ENCODE measurements at regions not wholly inside any gene's neighbourhood (a gene's known extent, or its start where the extent isn't known, plus 50 kb on each side); places are given as distances from the start of the nearest gene placed in this dataset.

- no peak overlapping the region for H3K4me3 ChIP-seq (replicated peaks in 1 of 2; ENCODE audit: low read depth in 1 of 2, low read length in 2 of 2)
- ChIA-PET POLR2A (no interaction called here), CTCF (no interaction called here), RAD21 (ENCODE audit: low non-redundant PET in 1 of 2, low total read pairs in 2 of 2, uncharacterized antibody in 2 of 2, unreplicated experiment in 2 of 2) (no interaction called here)
- H3K9me3 ChIP-seq (ENCODE audit: control insufficient read depth in 1 of 2, insufficient read depth in 1 of 2, low read depth in 1 of 2, low read length in 2 of 2) = no peaks in the 10 kb centered on the region
- intact Hi-C loops (cut with micrococcal nuclease) = no loop called here
- no peaks in the 10 kb centered on the region for H3K9me2 ChIP-seq (ENCODE audit: insufficient read depth)
- ATAC-seq (peak; percentile 83), DNase-seq (ENCODE audit: low read depth, low spot score) (no peak)
- H3K27me3 ChIP-seq (ENCODE audit: insufficient read depth, low read length) = peaks cover 29% of the 10 kb centered on the region
- no peak overlapping the region for H3K27ac ChIP-seq (ENCODE audit: low read depth, low read length)
- H3K36me3 ChIP-seq (ENCODE audit: control insufficient read depth in 1 of 2, insufficient read depth in 2 of 2, low read length in 2 of 2) = no peaks in the 10 kb centered on the region
- no peaks in the 10 kb centered on the region for H3K79me2 ChIP-seq (ENCODE audit: insufficient read depth, low read length)
- H2AFZ ChIP-seq (ENCODE audit: low read depth, low read length, poor library complexity, severe bottlenecking) = no peak overlapping the region
- TF ChIP-seq TCF7L2 (IDR thresholded peaks at IDR 0.05; ENCODE audit: borderline replicate concordance, extremely low read depth, insufficient read depth, insufficient read length) (no peak), EZH2 (IDR thresholded peaks at IDR 0.05) (no peak), EGR1 (IDR thresholded peaks at IDR 0.05; ENCODE audit: low read depth) (no peak), FOSL1 (IDR thresholded peaks at IDR 0.05; ENCODE audit: low read depth) (no peak)
- no peak overlapping the region for H3K9ac ChIP-seq (ENCODE audit: low read length)
- no peaks in the 10 kb centered on the region for H4K20me1 ChIP-seq (ENCODE audit: insufficient read depth)
- H3K4me2 ChIP-seq (ENCODE audit: low read length) = 0 out of 2 replicates have a peak overlapping the region, but pooled peaks have one; percentile 5
- no TSS peak for BruUV-seq (replicated peaks)
- H3K4me1 ChIP-seq (ENCODE audit: control insufficient read depth in 1 of 2, insufficient read depth in 2 of 2, low read length in 2 of 2) = peaks cover 0 to 8% of the 10 kb centered on the region in 2 experiments; a peak in 2 of 4 replicates
Measured at GRCh38 chr3:10666621-10667020, 149.4 kb upstream of the SLC6A11 start.

- Histone ChIP-seq H3K79me2 (ENCODE audit: insufficient read depth, low read length) (no peaks in the 10 kb centered on the region), H3K27me3 (ENCODE audit: insufficient read depth, low read length) (peaks cover 29% of the 10 kb centered on the region), H3K9ac (ENCODE audit: low read length) (no peak overlapping the region), H3K27ac (ENCODE audit: low read depth, low read length) (no peak overlapping the region), H3K4me1 (ENCODE audit: control insufficient read depth in 1 of 2, insufficient read depth in 2 of 2, low read length in 2 of 2) (peaks cover 0 to 8% of the 10 kb centered on the region in 2 experiments; a peak in 2 of 4 replicates), H3K36me3 (ENCODE audit: control insufficient read depth in 1 of 2, insufficient read depth in 2 of 2, low read length in 2 of 2) (no peaks in the 10 kb centered on the region), H3K9me2 (ENCODE audit: insufficient read depth) (no peaks in the 10 kb centered on the region), H4K20me1 (ENCODE audit: insufficient read depth) (no peaks in the 10 kb centered on the region), H3K9me3 (ENCODE audit: control insufficient read depth in 1 of 2, insufficient read depth in 1 of 2, low read depth in 1 of 2, low read length in 2 of 2) (no peaks in the 10 kb centered on the region), H2AFZ (ENCODE audit: low read depth, low read length, poor library complexity, severe bottlenecking) (no peak overlapping the region), H3K4me2 (ENCODE audit: low read length) (no peak overlapping the region), H3K4me3 (replicated peaks in 1 of 2; ENCODE audit: low read depth in 1 of 2, low read length in 2 of 2) (no peak overlapping the region)
- DNase-seq (ENCODE audit: low read depth, low spot score) (no peak), ATAC-seq (no peak)
- RAD21 ChIA-PET (ENCODE audit: low non-redundant PET in 1 of 2, low total read pairs in 2 of 2, uncharacterized antibody in 2 of 2, unreplicated experiment in 2 of 2) = no interaction called here
- intact Hi-C loops (cut with micrococcal nuclease) = no loop called here
- POLR2A ChIA-PET = no interaction called here
- CTCF ChIA-PET = no interaction called here
- no TSS peak for BruUV-seq (replicated peaks)
- TF ChIP-seq FOSL1 (IDR thresholded peaks at IDR 0.05; ENCODE audit: low read depth) = no peak
- TF ChIP-seq POLR2A (IDR thresholded peaks at IDR 0.05; ENCODE audit: borderline replicate concordance, extremely low read depth, insufficient read depth, insufficient read length) = no peak
- no peak for TF ChIP-seq ZNF274 (IDR thresholded peaks at IDR 0.05; ENCODE audit: low read depth, low read length)
- TF ChIP-seq EGR1 (IDR thresholded peaks at IDR 0.05; ENCODE audit: low read depth) = no peak
- TF ChIP-seq REST (IDR thresholded peaks at IDR 0.05; ENCODE audit: low read depth) = no peak
- no peak for TF ChIP-seq ATF3 (IDR thresholded peaks at IDR 0.05)
- no peak for TF ChIP-seq SP1 (IDR thresholded peaks at IDR 0.05; ENCODE audit: low read depth)
- no peak for TF ChIP-seq ELF1 (IDR thresholded peaks at IDR 0.05; ENCODE audit: borderline replicate concordance, low read depth)
- no peak for TF ChIP-seq MAX (IDR thresholded peaks at IDR 0.05)
- no peak for TF ChIP-seq EZH2 (IDR thresholded peaks at IDR 0.05)
- no peak for TF ChIP-seq EZH2phosphoT487 (IDR thresholded peaks at IDR 0.05; ENCODE audit: borderline replicate concordance)
- no peak for TF ChIP-seq JUND (IDR thresholded peaks at IDR 0.05)
- TF ChIP-seq POLR2AphosphoS5 (IDR thresholded peaks at IDR 0.05; ENCODE audit: low read depth, low read length) = no peak
- TF ChIP-seq RAD21 (IDR thresholded peaks at IDR 0.05; ENCODE audit: low read depth) = no peak
- TF ChIP-seq ZBTB33 (IDR thresholded peaks at IDR 0.05; ENCODE audit: extremely low read depth, insufficient replicate concordance, low read length) = no peak
Measured at GRCh38 chr3:10667269-10667668, 148.8 kb upstream of the SLC6A11 start.

All from HCT116 (cell line).